ENCODE measurements at regions not wholly inside any gene's neighbourhood (a gene's known extent, or its start where the extent isn't known, plus 50 kb on each side); places are given as distances from the start of the nearest gene placed in this dataset.

DNA sequence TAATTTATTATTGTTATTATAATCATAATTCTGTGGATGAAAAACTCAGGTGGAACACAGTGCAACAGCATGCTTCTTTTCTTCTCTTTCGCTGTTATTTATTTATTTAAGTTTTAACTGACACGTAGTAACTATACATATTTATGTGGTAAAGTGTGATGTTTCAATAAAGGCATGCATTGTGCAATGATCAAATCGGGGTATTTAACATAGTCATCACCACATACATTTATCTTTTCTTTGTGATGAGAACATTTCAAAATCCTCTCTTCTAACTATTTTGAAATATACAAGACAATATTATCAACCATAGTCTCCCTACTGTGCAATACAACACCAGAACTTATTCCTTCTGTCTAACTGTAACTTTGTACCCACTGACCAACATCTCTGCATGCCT lies 152.5 kb upstream of the LYZL1 start:
- Histone ChIP-seq H3K9ac (no peak overlapping the region), H3K27me3 (no peaks in the 10 kb centered on the region), H3K4me1 (peaks cover 12% of the 10 kb centered on the region), H3K36me3 (no peaks in the 10 kb centered on the region), H2AFZ (replicated peaks) (no peak overlapping the region), H3K4me2 (no peak overlapping the region), H3F3A (ENCODE audit: low read depth) (no peaks in the 10 kb centered on the region), H3K4me3 (no peak overlapping the region), H3K79me2 (ENCODE audit: low read depth) (no peaks in the 10 kb centered on the region), H4K20me1 (ENCODE audit: low read depth) (no peaks in the 10 kb centered on the region), H3K27ac (no peak overlapping the region), H3K9me3 (ENCODE audit: low read depth) (no peaks in the 10 kb centered on the region)
- no peaks in the 10 kb centered on the region for H3K9me3 Mint-ChIP-seq
- no peak overlapping the region for H3K27ac Mint-ChIP-seq
- no peak overlapping the region for H3K4me3 Mint-ChIP-seq
- no peak for DNase-seq (ENCODE audit: low spot score)
- peaks cover 2% of the 10 kb centered on the region for H3K27me3 Mint-ChIP-seq (ENCODE audit: insufficient read depth, low read depth)
- H3K4me1 Mint-ChIP-seq: peaks cover 11% of the 10 kb centered on the region
- TF ChIP-seq EZH2phosphoT487 (IDR thresholded peaks at IDR 0.05) (no peak), EZH2 (IDR thresholded peaks at IDR 0.05) (no peak), CTCF (IDR thresholded peaks at IDR 0.05) (no peak)
- H3K36me3 Mint-ChIP-seq: no peaks in the 10 kb centered on the region

GRCh38 chr10:29140151-29140550 lies 148.7 kb upstream of the LYZL1 start:
- H3K79me2 ChIP-seq (ENCODE audit: low read depth): no peaks in the 10 kb centered on the region
- no peaks in the 10 kb centered on the region for H3K9me3 ChIP-seq (ENCODE audit: low read depth)
- no peaks in the 10 kb centered on the region for H3K4me1 Mint-ChIP-seq
- H3K4me1 ChIP-seq: peaks cover 16% of the 10 kb centered on the region
- DNase-seq (ENCODE audit: low spot score): no peak
- no peaks in the 10 kb centered on the region for H3K36me3 ChIP-seq
- no peak overlapping the region for H3K4me2 ChIP-seq
- no peaks in the 10 kb centered on the region for H3K36me3 Mint-ChIP-seq
- H3K27ac Mint-ChIP-seq: no peak overlapping the region
- H3K27me3 ChIP-seq: no peaks in the 10 kb centered on the region
- peak overlapping the region; percentile 37 for H2AFZ ChIP-seq (replicated peaks)
- H4K20me1 ChIP-seq (ENCODE audit: low read depth): no peaks in the 10 kb centered on the region
- H3K4me3 ChIP-seq: no peak overlapping the region
- peaks cover 3% of the 10 kb centered on the region for H3F3A ChIP-seq (ENCODE audit: low read depth)
- peaks cover 10% of the 10 kb centered on the region for H3K27me3 Mint-ChIP-seq (ENCODE audit: insufficient read depth, low read depth)
- TF ChIP-seq EZH2 (IDR thresholded peaks at IDR 0.05) (no peak), CTCF (IDR thresholded peaks at IDR 0.05) (no peak), EZH2phosphoT487 (IDR thresholded peaks at IDR 0.05) (no peak)
- H3K9me3 Mint-ChIP-seq: no peaks in the 10 kb centered on the region
- H3K4me3 Mint-ChIP-seq: no peak overlapping the region
- no peak overlapping the region for H3K27ac ChIP-seq
- no peak overlapping the region for H3K9ac ChIP-seq

- Histone ChIP-seq H3K4me3 (no peak overlapping the region), H3K9me3 (ENCODE audit: low read depth) (no peaks in the 10 kb centered on the region), H3K79me2 (ENCODE audit: low read depth) (no peaks in the 10 kb centered on the region), H3K4me1 (peaks cover 16% of the 10 kb centered on the region), H3K9ac (no peak overlapping the region), H3F3A (ENCODE audit: low read depth) (peaks cover 3% of the 10 kb centered on the region), H3K27ac (no peak overlapping the region), H3K4me2 (no peak overlapping the region), H3K36me3 (no peaks in the 10 kb centered on the region), H3K27me3 (no peaks in the 10 kb centered on the region), H2AFZ (replicated peaks) (no peak overlapping the region), H4K20me1 (ENCODE audit: low read depth) (no peaks in the 10 kb centered on the region)
- TF ChIP-seq EZH2 (IDR thresholded peaks at IDR 0.05): no peak
- TF ChIP-seq CTCF (IDR thresholded peaks at IDR 0.05): no peak
- TF ChIP-seq EZH2phosphoT487 (IDR thresholded peaks at IDR 0.05): no peak
- no peaks in the 10 kb centered on the region for H3K36me3 Mint-ChIP-seq
- H3K27me3 Mint-ChIP-seq (ENCODE audit: insufficient read depth, low read depth): peaks cover 10% of the 10 kb centered on the region
- H3K9me3 Mint-ChIP-seq: peaks cover 3% of the 10 kb centered on the region
- no peak overlapping the region for H3K27ac Mint-ChIP-seq
- H3K4me1 Mint-ChIP-seq: no peaks in the 10 kb centered on the region
- no peak for DNase-seq (ENCODE audit: low spot score)
- no peak overlapping the region for H3K4me3 Mint-ChIP-seq
These were observed 147.9 kb upstream of the LYZL1 start for GRCh38 chr10:29140991-29141390.

Measured in neural progenitor cell (in vitro differentiated cells).